ENCODE measurements at regions not wholly inside any gene's neighbourhood (a gene's known extent, or its start where the extent isn't known, plus 50 kb on each side); places are given as distances from the start of the nearest gene placed in this dataset.

GRCh38 chr5:136689552-136689951 is 324.2 kb upstream of the TRPC7 start:
- H3K36me3 Mint-ChIP-seq (ENCODE audit: low read depth) = peaks cover 40% of the 10 kb centered on the region
- Histone ChIP-seq H4K20me1 (replicated peaks; ENCODE audit: insufficient read depth) (no peaks in the 10 kb centered on the region), H3K79me2 (replicated peaks; ENCODE audit: insufficient read depth) (no peaks in the 10 kb centered on the region), H3K4me1 (ENCODE audit: insufficient read depth) (no peaks in the 10 kb centered on the region), H3K4me3 (no peak overlapping the region), H3K4me2 (no peak overlapping the region), H2AFZ (no peak overlapping the region), H3K9me2 (ENCODE audit: insufficient read depth) (no peaks in the 10 kb centered on the region), H3K27me3 (ENCODE audit: insufficient read depth) (no peaks in the 10 kb centered on the region), H3K27ac (ENCODE audit: low read depth) (no peak overlapping the region), H3F3A (replicated peaks; ENCODE audit: low read depth) (no peaks in the 10 kb centered on the region), H3K36me3 (ENCODE audit: insufficient read depth) (no peaks in the 10 kb centered on the region; the same call in 1 of the 2 replicates)
- H3K4me3 Mint-ChIP-seq = no peak overlapping the region
- peaks cover 6% of the 10 kb centered on the region; the same call in 2 of the 3 replicates for H3K4me1 Mint-ChIP-seq
- no peak for TF ChIP-seq ETS1 (IDR thresholded peaks at IDR 0.05)
- no peak for TF ChIP-seq ZNF114 (CRISPR knock-in tag; IDR thresholded peaks at IDR 0.05)
- TF ChIP-seq ZNF331 (CRISPR knock-in tag; IDR thresholded peaks at IDR 0.05; ENCODE audit: low read depth) = no peak
- TF ChIP-seq CTCF (conservative IDR thresholded peaks at IDR 0.05; ENCODE audit: low read depth in 2 of 2) = no peak
- no peak for TF ChIP-seq JUNB (IDR thresholded peaks at IDR 0.05; ENCODE audit: unreplicated experiment)
- no peak for TF ChIP-seq NANOG (IDR thresholded peaks at IDR 0.05; ENCODE audit: borderline replicate concordance)
- TF ChIP-seq CREB1 (CRISPR knock-in tag; IDR thresholded peaks at IDR 0.05; ENCODE audit: low read depth) = no peak
- TF ChIP-seq ZNF462 (CRISPR knock-in tag; IDR thresholded peaks at IDR 0.05) = no peak
- no peak for TF ChIP-seq POLR2AphosphoS5 (IDR thresholded peaks at IDR 0.05; ENCODE audit: low read depth)
- TF ChIP-seq REST (IDR thresholded peaks at IDR 0.05; ENCODE audit: unreplicated experiment) = no peak
- TF ChIP-seq EZH2phosphoT487 (IDR thresholded peaks at IDR 0.05; ENCODE audit: unreplicated experiment) = no peak
- no peak for TF ChIP-seq EZH2 (IDR thresholded peaks at IDR 0.05; ENCODE audit: low read depth, unreplicated experiment)
- TF ChIP-seq STAT1 (IDR thresholded peaks at IDR 0.05; ENCODE audit: unreplicated experiment) = no peak
- ATAC-seq (no peak), DNase-seq (ENCODE audit: low spot score) (no peak)
- H3K9me3 Mint-ChIP-seq = peaks cover 44% of the 10 kb centered on the region
- no peak overlapping the region for H3K27ac Mint-ChIP-seq
- peaks cover 1% of the 10 kb centered on the region for H3K27me3 Mint-ChIP-seq (ENCODE audit: insufficient read depth, low read depth, poor library complexity)

All from GM23338 (cell line).